GM21619 (cell line): ENCODE measurements at regions not wholly inside any gene's neighbourhood (a gene's known extent, or its start where the extent isn't known, plus 50 kb on each side); places are given as distances from the start of the nearest gene placed in this dataset.
"Not testable (repeated sequence)": the region's sequence is repeated elsewhere in the genome, so short reads cannot be mapped to it uniquely, and the experiment has no call there.

Source experiments
- ATAC-seq: cut with Tn5 transposase; IDR thresholded peaks from one replicate; pipeline ENCODE4 v1.9.1; 2021; ENCODE audit not compliant: unreplicated experiment

DNA sequence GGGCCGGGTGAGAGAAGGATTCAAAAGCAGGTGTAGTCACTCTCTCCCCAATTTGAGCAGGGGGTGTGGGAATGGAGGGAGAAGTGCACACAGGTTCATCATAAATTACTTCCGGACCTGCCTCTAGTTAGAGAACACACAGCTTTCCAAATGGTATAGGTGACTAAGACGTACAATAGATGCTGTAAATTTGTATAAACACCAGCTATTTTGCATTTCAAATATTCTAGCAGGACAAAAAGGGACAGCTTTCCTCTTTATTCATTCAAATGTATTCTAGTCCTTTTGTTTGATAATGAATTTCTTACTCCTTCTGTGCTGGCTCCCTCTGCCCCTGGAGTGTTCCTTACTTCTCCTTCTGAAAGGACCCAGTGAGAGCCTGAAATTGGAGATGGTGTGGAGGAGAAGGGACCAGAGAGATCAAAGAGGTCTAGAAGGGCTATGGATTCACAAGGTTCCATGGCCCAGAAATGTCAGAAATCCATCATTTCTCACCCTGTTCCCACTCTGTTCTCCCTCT lies 53.2 kb upstream of the SH3BP4 start:
- ATAC-seq: no peak

DNA sequence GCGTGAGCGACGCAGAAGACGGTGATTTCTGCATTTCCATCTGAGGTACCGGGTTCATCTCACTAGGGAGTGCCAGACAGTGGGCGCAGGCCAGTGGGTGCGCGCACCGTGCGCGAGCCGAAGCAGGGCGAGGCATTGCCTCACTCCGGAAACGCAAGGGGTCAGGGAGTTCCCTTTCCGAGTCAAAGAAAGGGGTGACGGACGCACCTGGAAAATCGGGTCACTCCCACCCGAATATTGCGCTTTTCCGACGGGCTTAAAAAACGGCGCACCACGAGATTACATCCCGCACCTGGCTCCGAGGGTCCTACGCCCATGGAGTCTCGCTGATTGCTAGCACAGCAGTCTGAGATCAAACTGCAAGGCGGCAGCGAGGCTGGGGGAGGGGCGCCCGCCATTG lies 63.4 kb upstream of the SH3BP4 start:
- not testable (repeated sequence) for ATAC-seq

DNA sequence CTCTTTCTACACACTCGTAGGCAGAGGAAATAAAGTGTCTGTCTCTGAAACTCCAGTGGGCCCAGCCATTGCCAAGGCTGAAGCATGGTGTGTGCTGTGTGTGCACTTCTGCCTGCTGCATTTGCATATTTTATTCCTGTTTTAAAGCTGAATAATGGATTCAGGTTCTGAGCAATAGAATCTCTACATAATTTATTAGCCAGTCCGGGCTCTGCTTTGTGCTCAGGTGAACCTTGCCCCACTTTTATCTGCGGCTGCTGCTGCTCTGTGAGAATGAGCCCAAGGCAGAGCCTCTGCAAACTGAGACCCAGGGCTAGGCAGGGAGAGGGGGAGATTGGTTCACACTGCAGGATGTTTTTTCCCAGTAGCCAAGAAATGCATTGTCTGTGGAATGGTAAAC lies 64.6 kb upstream of the SH3BP4 start:
- no peak for ATAC-seq

DNA sequence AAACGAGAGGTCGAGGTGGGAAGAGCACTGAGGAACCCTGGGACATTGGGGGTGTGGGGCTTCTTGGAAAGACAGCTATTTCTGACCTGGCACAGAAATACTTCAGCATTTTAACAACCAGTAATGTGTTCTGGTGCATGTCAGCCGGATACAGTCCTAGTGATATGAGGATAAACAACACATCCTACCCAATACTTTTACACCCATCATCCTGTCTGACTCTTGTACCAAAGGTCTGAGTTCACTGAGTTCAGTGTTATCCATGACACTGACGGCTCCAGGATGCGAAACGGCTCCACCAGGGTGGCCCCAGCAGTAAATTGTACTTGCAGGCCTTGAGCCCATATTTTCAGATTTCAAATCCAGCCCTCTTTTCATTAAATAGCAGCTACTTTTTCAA lies 65.9 kb upstream of the SH3BP4 start:
- no peak for ATAC-seq

DNA sequence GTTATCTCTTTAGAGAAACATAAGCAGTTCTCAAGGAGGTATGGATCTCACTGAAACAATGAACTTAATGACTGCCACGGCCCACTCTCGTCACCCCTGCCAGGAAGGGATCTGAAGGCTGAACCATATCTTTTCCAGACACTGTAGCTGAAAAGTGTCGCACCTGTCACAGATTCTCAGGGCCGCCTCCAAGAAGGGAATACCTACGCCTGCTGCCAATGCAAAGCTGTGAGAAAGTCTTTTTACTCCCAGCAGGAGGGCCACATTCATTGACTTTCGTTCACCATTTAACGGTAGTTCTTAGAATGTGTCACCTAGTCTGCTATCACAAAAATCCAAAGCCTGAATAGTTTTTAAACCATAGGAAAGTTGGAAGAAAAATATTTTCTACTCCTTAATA lies 66.7 kb upstream of the SH3BP4 start:
- ATAC-seq: no peak

DNA sequence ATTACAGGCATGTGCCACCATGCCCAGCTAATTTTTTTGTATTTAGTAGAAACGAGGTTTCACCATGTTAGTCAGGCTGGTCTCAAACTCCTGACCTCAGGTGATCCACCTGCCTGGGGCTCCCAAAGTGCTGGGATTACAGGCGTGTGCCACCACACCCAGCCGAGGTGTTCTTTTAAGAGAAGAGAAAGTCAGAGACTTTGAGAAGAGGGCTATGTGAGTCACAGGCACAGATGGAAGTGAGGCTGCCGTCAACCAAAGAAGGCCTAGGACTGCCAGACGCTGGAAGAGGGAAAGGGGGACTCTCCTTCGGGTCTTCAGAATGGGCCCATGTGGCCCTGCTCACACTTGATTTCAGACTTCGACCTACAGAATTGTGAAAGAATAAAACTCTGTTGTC lies 67.2 kb upstream of the SH3BP4 start:
- no peak for ATAC-seq

DNA sequence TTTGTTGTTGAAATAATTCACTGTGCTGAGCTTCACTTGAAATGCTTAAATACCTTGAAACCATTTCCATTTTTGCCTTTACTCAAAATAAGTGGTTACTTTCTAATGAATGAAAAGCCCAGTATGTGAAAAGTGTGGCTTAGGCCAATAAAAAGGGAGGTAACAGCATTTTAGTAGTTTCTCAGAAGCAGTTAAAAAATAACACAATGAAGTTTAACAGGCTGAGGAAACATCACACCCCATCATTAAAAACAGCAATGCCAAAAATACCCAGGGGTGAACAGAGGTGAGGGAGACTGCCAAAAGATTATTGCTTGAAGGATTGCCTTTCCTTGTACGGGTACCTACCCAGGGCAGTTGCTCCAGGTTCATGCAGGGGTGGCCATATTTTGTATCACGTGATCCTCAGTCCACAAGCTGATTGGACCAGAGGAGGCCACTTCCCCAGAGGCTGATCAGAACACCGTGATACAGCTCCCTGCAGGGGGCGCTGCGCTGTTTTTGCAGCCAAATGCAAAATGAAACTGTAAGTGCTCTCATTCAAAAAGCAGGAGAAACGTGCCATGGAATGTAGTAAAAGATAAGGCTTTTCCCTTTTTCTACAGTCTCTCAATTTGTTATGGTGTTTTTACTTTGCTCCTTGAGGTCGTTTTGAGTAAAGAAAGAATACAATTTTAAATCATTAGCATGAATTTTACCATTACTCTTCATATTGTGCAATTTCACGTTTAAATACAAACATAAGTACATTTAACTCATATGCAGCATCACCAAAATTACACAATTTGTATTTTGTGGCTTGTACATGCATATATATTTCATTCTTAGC lies 70.2 kb upstream of the SH3BP4 start:
- no peak for ATAC-seq

DNA sequence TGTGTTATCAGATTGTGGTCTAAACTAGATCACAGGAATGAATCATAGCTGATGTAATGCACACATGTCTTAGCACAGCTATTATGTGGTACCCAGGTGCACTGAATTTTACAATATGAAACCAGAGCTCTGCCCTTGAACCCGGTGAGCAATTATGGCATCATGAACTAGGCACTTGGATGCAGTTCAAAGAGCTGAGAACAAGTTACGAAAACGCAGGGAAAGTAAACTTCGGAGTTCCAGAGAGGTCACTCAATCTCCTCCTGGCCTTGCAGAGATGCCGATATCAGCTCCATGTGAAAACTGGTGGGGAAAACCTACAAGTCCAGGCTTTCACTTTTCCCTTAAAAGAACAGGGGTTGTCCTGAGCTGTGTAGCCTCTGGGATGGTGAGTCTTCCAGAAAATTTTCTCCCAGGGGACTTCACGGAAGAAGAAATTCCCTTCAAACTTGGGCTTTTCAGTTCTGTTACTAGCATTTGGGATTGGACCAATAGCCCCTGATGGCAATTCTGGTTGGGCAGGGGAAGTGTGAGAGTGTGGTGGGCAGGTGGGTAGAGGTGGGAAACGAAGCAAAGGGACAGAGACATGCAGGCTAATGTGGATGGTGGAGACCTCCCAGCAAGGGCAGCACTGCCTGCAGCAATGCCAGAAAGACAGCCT lies 71.1 kb upstream of the SH3BP4 start:
- no peak for ATAC-seq

DNA sequence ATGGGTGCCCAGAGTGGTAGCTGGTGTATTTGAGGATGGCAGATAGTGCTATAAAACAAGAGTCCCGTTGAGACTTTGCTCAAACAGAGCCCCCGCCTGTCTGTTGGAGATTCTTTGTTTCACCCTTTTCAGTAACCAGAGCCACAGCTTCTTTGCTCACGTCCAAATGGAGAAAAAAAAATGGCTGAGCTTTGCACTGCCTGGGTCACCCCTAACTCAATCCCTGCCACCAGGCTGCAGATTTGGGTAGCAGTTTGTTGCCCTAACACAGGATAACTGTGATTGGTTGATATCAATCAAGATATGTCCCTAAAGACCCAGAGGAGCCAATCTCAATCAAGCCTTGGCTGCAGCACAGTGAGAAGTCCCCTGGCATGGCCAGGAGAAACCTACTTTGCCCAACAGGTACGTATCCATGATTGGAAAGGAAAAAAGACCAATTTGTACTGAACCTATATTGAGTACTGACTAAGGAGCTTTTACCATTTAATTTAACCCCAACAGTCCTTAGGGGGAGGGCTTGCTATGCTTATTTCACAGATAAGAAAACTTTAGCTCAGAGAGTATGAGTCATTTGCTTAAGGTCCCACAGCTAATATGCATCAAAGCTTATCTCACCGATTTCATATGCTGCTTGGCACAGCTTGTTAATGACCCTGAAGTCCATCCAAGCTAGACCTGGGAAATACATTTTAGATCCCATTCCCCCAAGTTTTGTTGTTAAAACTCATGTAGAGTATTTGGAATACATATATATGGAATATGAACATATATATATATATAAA lies 72.0 kb upstream of the SH3BP4 start:
- ATAC-seq: no peak

DNA sequence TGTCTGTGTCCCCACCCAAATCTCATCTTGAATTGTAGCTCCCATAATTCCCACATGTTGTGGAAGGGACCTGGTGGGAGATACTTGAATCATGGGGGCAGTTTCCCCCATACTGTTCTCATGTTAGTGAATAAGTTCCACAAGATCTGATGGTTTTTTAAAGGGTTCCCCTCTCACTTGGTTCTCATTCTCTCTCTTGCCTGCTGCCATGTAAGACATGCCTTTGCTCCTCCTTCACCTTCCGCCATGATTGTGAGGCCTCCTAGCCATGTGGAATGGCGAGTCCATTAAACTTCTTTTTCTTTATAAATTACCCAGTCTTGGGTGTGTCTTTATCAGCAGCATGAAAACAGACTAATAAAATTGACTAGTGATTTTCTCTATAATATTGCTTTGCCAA lies 75.2 kb upstream of the SH3BP4 start:
- not testable (repeated sequence) for ATAC-seq

DNA sequence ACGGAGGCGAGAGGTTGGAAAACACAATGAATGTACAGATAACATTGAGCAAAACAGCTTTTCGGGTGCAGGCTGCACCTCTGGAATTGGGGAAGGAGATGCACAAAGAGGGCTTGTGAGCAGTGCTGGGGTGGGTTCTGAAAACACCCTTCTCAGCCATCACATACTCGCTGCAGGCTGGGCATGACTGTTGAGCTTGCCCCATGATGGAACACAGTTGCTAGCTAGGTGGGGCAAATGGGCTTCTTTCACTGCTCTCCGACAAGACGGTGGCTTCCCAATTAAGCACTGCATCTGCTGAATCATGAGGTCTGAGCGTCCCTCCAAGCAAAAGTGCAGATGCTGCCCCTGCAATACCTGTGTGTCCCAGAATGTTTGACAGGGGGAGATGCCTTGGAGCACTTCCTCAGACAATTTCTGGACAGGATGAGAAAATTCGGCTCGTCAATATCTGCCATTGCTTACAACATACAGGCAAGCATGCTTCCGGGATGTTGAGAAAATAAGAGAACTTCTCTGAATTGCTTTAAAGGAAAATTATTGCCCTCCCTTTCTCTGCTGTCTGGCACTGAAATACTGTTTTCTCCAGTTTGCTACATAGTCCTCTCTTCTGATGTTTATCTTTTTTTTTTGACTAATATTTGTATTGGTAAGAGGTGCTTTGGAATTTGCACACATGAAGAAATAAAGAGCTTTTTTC lies 77.3 kb upstream of the SH3BP4 start:
- no peak for ATAC-seq

DNA sequence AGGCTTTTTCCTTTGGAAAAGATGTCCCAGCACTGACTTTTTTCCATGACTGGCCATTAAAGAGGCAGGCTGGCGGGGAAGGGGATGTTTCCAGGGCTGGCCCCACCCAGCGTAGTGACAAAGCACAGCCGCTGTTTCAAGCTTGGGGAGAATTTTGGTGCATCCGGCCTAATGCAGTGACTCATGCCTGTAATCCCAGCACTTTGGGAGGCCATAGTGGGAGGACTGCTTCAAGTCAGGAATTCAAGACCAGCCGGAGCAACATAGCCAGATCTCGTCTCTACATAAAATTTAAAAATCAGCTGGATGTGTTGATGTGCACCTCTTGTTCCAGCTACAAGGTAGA lies 78.0 kb upstream of the SH3BP4 start:
- no peak for ATAC-seq

DNA sequence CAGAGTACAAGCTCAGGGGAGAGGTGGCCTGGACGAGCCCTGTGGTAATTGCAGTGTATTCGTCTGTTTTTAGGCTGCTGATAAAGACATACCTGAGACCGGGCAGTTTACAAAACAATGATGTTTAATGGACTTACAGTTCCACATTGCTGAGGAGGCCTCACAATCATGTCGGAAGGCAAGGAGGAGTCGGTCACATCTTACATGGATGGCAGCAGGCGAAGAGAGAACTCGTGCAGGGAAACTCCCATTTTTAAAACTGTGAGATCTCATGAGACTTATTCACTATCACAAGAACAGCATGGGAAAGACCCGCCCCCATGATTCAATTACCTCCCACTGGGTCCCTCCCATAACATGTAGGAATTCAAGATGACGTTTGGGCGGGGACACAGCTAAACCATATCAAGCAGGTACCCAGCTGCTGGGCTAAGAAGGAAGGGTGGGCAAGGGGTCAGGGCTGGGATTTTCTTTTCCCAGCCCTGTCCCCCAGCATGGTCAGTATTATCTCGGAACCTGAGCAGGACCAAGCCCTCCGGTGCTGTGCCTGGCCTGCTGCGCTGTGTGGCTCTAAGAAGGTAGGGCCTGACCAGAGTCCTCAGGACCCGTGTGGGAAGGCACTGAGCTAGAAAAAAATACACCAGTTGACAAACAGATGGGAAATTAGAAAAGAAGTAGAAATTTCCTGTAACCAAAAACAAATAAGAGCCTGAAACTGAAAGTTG lies 78.6 kb upstream of the SH3BP4 start:
- no peak for ATAC-seq

DNA sequence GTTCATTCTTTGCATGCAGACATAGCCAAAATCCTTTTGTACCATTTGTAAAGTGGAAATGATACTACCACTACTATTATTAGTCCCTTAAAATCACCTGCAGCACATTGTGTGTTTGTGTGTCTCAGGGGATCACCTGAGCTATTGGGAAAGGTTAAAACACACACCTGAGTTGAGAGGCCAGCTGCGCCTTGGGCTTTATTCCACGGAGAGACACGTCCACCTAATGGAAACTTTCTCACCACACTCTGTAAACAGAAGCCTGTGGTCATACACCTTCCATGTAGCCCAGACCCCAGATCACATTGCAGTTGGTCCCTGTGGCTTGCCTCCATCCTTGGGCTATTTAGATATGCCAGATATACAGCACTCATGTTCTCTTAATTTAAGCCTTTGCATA lies 81.8 kb upstream of the SH3BP4 start:
- ATAC-seq: no peak

DNA sequence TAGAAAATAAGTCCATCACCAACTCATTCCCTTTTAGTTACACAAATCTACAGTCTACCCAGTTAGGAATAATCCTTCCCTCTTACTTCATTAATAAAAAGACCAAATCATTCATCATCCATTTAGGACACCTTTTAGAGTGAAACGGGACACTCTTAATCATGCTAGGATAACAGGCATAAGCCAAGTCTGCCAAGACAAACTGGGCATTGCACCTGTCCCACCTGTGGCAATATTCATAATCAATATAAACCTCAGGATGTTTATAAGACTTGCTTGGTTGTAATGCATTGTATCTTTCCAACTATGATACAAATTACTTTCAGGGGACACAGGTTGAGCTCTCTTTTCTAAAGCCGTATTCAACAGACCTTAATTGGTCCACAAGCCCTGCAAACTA lies 82.7 kb upstream of the SH3BP4 start:
- ATAC-seq: no peak

DNA sequence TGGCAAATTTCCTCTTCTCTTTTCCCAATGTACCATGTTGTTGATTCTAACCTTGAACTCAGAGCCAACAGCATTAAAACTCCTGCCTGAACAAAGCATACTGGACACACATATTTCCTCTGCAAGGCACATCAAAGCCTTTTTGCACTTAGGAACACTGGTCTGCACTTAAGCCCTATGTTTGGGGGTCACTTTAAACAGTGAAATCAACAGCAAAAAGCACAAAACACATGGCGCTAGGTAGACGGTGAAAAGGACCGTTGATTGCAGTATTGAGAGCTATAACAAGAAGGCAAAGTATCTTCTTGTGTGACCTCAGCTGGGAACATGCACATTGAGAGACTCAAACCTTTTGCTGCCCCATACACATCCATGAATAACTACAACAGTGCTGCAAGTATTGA lies 83.9 kb upstream of the SH3BP4 start:
- ATAC-seq: no peak

DNA sequence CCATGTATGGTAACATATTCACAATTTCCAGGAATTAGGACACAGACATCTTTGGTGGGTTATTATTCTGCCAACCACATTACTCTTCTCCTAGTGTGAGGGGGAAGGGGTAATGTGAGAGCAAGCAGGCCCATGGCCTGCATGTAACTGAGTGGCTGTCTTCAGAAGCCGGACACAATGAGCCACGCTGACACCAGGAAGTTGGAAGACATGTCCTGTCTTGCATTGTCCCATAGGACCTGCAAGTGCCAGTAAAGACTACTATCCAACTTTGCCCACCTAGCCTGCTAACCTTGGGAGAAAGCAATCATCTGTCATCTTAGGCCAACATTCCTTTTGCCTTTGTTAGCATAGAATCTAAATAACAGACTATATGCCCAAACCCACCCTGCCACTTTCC lies 86.2 kb upstream of the SH3BP4 start:
- ATAC-seq: no peak

DNA sequence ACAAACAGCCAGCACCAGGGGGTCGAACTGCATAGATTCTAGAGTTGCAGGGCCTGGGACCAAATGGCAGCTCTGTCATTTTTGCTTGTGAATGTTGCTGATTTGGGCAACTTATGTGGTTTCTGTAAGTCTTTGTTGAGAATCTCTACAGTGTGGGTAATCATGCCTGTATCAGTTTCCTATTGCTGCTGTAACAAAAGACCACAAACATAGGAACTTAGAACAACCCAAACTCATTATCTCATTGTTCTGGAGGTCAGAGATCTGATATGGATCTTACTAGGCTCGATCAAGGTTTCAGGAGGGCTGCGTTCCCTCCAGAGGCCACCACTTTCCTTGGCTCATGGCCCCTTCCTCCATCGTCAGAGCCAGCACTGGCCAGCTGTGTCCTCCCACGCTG lies 86.8 kb upstream of the SH3BP4 start:
- no peak for ATAC-seq

DNA sequence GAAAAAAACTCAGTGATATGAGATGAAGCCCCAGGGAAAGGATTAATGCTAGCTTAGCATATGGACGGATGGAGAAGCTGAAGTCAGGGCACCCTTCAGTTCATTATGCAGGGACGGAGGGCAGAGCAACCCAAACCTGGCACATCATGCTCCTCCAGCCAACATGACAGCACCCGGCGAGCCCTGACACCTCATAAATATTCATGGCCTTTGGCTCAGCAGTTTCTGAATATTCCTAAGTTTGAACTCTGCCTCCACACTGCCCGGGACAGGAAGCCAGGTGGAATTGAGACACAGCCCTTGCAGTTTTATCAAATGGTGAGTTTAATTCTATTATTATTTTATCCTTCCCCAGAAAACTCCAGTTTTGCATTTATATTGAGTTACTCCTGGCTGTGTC lies 87.3 kb upstream of the SH3BP4 start:
- no peak for ATAC-seq

DNA sequence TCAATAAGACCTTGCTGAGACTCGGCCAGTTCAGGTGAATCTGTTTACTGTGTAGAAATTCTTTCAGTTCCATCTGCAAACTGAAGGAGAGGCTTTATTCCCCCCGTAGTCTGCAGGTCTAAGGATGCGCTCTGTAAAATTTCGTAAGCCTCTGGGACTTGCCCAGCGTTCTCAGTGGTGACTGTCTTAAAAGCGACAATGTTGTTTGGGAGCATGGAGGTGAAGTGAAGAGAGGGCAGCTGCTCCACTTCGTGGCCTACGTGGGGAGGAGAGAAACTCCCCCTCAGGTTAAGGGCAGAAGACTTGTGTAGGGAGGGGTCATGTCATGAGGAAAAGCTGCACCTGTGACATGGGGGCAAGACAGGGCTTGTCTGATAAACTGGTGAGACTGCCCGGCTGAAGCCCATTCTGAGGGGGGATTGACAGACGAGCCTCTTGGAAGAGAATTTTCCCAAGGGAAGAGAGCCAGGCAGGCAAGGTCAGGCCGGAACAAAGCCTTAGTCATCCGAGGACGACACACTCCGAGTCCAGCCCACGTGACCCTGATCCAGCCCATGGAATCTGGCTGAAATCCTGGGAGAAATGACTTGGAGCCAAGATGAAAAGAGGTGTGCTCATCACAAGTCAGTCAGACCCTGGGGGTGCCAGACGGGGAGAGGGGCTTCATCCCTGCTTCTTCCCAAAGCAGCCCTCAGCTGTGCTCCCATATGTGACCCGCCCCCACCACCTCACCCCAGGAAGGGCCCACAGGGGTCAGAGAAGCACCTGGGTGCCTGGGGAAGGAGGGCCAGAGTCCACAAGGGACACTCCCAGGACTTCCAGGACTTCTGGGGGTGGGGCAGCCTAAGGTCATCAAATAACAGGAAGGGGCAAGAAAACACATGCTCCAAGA lies 88.5 kb upstream of the SH3BP4 start:
- no peak for ATAC-seq
